ENCODE measurements at regions not wholly inside any gene's neighbourhood (a gene's known extent, or its start where the extent isn't known, plus 50 kb on each side); places are given as distances from the start of the nearest gene placed in this dataset.

DNA sequence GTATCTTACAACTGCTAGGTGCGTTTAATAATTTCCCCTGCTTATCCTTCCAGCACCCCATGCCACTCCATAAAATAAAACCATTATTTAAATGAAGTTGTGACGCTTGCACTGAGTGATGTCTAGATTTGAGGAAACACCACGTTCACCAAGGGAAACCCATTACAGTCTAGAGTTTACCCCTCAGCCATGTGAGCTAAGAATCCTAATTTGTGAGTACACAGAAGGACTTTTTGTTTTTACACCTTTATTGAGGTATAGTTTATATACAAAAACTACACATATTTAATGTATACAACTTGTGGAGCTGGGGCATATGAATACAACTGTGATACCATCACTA lies 326.8 kb downstream of the RAPGEF2 start:
- H3K4me3 ChIP-seq (ENCODE audit: low read depth, low read length): no peak overlapping the region
- TF ChIP-seq, protein P1, sequence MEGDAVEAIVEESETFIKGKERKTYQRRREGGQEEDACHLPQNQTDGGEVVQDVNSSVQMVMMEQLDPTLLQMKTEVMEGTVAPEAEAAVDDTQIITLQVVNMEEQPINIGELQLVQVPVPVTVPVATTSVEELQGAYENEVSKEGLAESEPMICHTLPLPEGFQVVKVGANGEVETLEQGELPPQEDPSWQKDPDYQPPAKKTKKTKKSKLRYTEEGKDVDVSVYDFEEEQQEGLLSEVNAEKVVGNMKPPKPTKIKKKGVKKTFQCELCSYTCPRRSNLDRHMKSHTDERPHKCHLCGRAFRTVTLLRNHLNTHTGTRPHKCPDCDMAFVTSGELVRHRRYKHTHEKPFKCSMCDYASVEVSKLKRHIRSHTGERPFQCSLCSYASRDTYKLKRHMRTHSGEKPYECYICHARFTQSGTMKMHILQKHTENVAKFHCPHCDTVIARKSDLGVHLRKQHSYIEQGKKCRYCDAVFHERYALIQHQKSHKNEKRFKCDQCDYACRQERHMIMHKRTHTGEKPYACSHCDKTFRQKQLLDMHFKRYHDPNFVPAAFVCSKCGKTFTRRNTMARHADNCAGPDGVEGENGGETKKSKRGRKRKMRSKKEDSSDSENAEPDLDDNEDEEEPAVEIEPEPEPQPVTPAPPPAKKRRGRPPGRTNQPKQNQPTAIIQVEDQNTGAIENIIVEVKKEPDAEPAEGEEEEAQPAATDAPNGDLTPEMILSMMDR (IDR thresholded peaks at IDR 0.05; ENCODE audit: low read depth, low read length): no peak

DNA sequence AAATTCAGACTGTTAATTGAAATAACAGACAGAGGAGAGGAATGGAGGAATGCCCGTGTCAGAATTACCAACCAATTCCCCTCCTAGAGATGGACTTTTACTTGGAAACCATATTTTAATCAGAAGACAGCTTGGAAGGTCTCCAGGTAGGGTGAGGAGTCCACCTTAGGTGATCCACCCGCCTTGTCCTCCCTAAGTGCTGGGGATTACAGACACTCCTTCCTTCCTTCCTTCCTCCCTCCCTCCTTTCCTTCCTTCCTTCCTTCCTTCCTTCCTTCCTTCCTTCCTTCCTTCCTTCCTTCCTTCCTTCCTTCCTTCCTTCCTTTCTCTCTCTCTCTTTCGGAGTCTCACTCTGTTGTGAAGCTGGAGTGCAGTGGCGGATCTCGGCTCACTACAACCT lies 328.0 kb downstream of the RAPGEF2 start:
- H3K4me3 ChIP-seq (ENCODE audit: low read depth, low read length): no peak overlapping the region
- TF ChIP-seq, protein P1 (IDR thresholded peaks at IDR 0.05; ENCODE audit: low read depth, low read length): no peak

DNA sequence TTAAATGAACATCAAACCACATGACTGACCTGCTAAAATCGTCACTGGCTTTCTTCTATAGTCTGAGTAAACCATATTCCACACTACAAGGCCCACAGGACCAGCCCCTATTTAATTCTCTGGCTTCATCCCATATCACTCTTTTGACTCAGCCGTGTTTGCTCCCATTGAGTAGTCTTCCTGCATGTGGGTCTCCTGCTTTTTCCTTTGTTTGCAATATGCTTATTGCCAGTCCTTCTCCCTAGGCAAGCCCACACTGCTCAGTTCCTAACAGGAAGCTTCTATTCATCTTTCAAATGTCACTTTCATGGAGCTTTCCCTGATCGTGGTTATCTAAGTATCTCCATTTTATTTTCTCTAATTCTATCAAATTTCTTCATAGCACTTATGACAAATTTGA lies 329.6 kb downstream of the RAPGEF2 start:
- TF ChIP-seq, protein P1 (IDR thresholded peaks at IDR 0.05; ENCODE audit: low read depth, low read length): no peak
- H3K4me3 ChIP-seq (ENCODE audit: low read depth, low read length): no peak overlapping the region

DNA sequence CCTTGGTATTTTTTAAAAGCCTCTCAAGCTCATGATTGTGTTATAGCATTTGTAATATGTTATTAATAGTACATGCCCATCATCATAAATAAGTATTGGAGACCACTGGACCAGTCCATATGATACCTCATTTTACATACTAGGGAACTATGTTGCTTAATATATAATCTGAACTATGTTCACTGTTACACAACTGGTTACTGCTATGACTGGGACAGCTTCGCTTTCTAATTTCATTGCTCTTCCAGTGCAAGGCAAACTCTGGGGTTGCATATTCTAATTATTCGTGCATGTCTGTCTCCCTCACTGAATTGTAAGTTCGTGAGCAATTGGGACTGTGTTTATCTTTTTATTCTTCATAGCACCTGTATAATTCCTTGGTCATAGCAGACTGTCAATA lies 330.5 kb downstream of the RAPGEF2 start:
- no peak overlapping the region for H3K4me3 ChIP-seq (ENCODE audit: low read depth, low read length)
- TF ChIP-seq, protein P1 (IDR thresholded peaks at IDR 0.05; ENCODE audit: low read depth, low read length): no peak

DNA sequence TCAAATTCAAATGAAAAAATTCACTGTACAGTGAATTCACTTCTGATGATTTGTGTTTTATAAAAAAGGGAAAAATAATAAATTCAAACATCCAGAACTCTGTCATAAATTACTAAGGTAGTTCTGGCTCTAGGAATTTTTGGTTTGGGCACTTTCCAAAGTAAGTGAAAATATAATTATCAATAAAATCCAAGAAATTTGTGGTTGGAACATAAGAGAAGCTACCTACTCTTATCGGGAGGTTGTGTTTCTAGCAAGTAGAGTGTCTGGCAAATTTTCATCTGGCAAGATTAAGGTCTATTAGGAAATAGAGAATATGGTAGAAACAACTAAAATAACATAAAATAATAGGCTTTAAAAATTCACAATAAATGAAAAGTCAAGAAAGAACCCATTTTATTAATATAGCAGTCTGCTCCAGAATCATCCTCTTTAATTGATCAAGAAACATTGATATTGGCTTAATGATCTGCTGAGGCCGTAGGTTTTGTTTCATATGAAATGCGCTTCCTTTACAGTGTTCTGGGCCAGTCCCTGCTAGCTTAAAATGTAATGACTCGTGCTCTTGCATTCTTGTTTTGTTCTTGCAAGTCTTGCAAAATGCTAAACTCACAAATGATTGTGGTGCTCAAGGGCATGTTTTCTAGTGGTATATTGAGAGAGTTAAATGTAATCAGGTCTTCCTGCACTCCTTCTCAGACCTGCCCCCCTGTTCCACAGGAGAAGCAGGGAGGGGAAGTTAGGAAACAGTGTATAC lies 331.4 kb downstream of the RAPGEF2 start:
- TF ChIP-seq, protein P1 (IDR thresholded peaks at IDR 0.05; ENCODE audit: low read depth, low read length): no peak

DNA sequence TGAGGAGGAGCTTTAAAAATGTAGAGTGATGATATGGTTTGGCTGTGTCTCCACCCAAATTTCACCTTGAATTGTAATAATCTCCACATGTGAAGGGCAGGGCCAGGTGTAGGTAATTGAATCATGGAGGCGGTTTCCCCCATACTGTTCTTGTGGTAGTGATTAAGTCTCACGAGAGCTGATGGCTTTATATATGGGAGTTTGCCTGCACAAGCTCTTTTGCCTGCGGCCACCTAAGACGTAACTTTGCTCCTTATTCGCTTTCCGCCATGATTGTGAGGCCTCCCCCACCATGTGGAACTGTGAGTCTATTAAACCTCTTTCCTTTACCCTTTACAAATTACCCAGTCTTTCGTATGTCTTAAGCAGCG lies 332.0 kb downstream of the RAPGEF2 start:
- TF ChIP-seq, protein P1 (IDR thresholded peaks at IDR 0.05; ENCODE audit: low read depth, low read length): no peak
- no peak overlapping the region for H3K4me3 ChIP-seq (ENCODE audit: low read depth, low read length)

More for the DNA sequence above, 331.4 kb downstream of the RAPGEF2 start:
- no peak overlapping the region for H3K4me3 ChIP-seq (ENCODE audit: low read depth, low read length)

DNA sequence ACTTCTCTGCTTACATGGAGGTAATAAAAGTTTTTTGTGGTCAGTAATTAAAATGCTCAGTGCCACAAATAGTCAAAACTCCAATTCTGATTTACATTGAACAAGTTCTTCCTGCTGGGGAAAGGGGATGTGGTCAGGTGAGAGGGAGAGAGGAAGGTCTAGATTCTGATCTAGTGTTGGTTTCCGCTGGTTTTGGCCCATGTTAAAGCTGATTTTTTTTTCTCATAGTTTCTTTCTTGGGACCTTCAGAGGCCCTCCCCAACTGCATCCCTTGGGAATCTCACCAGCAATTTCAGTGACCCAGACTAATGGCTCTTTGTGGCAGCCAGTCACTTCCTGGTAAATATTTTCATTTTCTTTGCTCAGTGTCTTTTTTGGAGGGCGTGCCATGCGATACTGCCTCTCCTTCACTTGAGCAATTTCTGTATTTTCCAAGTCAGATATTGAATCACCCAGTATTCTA lies 332.7 kb downstream of the RAPGEF2 start:
- TF ChIP-seq, protein P1 (IDR thresholded peaks at IDR 0.05; ENCODE audit: low read depth, low read length): no peak
- H3K4me3 ChIP-seq (ENCODE audit: low read depth, low read length): no peak overlapping the region
